Fibroblast of lung (primary cell): ENCODE measurements at regions not wholly inside any gene's neighbourhood (a gene's known extent, or its start where the extent isn't known, plus 50 kb on each side); places are given as distances from the start of the nearest gene placed in this dataset.

Source experiments
- EZH2 ChIP-seq: IDR thresholded peaks from 2 replicates; pipeline ENCODE4 v1.5.1; 2012; ENCODE audit warnings: low read length, control low read depth, mild to moderate bottlenecking; ENCODE audit errors: missing control alignments
- TF ChIP-seq, protein P1 (sequence below), 2 donors: IDR thresholded peaks in 1 of 2; conservative IDR thresholded peaks in 1 of 2; 1 replicate in 1 of 2; 2 replicates in 1 of 2; pipeline ENCODE4 v1.5.1; 2011 to 2012; ENCODE audit warnings: low read length in 2 of 2, control low read depth in 1 of 2, inconsistent platforms in 1 of 2, low read depth in 1 of 2, mild to moderate bottlenecking in 1 of 2

DNA sequence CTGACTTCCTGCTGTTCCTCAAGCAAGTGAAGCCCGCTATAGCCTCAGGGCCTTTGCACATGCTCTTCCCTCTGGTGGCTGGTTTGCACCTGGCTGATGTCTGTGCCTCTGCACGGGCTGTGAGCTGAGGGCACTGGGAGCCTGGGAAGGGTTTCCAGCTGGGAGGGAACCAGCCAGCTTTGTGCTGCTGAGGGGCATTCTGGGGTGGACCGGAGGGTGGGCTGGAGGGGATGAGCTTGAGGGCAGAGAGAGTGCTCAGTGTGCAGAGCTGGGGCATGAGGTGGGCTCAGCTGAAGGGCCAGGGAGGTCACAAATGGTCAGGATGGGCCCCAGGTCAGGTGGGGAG is 305.7 kb downstream of the MATN1 start:
- TF ChIP-seq, protein P1, sequence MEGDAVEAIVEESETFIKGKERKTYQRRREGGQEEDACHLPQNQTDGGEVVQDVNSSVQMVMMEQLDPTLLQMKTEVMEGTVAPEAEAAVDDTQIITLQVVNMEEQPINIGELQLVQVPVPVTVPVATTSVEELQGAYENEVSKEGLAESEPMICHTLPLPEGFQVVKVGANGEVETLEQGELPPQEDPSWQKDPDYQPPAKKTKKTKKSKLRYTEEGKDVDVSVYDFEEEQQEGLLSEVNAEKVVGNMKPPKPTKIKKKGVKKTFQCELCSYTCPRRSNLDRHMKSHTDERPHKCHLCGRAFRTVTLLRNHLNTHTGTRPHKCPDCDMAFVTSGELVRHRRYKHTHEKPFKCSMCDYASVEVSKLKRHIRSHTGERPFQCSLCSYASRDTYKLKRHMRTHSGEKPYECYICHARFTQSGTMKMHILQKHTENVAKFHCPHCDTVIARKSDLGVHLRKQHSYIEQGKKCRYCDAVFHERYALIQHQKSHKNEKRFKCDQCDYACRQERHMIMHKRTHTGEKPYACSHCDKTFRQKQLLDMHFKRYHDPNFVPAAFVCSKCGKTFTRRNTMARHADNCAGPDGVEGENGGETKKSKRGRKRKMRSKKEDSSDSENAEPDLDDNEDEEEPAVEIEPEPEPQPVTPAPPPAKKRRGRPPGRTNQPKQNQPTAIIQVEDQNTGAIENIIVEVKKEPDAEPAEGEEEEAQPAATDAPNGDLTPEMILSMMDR (conservative IDR thresholded peaks at IDR 0.05 in 1 of 2, IDR thresholded peaks at IDR 0.05 in 1 of 2; ENCODE audit: low read depth in 1 of 2, low read length in 2 of 2) = no peak
- no peak for TF ChIP-seq EZH2
